Lung (tissue), 11 donors: ENCODE measurements at regions not wholly inside any gene's neighbourhood (a gene's known extent, or its start where the extent isn't known, plus 50 kb on each side); places are given as distances from the start of the nearest gene placed in this dataset.

Experiments
- ATAC-seq: fragments of 200-7000 bp; cut with Tn5 transposase; one replicate; pipeline ENCODE4 v1.9.1; 2020; ENCODE audit warnings: moderate number of reproducible peaks; ENCODE audit not compliant: insufficient read depth, low FRiP score
- DNase-seq, 3 donors: peaks; one replicate each; pipeline ENCODE4 v3.0.0-alpha.2; 2013 to 2017
- H3K27ac ChIP-seq, 2 donors: one replicate each; pipeline ENCODE4 v1.5.1; 2013; ENCODE audit warnings: mild to moderate bottlenecking in 2 of 2, moderate library complexity in 2 of 2, control low read depth in 1 of 2, inconsistent platforms in 1 of 2, low read depth in 1 of 2, low read length in 1 of 2
- H3K27me3 ChIP-seq, 3 donors: one replicate each; pipeline ENCODE4 v1.5.1; 2013; ENCODE audit warnings: low read length in 2 of 3; ENCODE audit not compliant: control insufficient read depth in 3 of 3, insufficient read depth in 3 of 3
- H3K36me3 ChIP-seq, 4 donors: one replicate each; pipeline ENCODE4 v1.5.1; 2013; ENCODE audit warnings: low read length in 4 of 4, mild to moderate bottlenecking in 1 of 4, moderate library complexity in 1 of 4; ENCODE audit not compliant: control insufficient read depth in 4 of 4, insufficient read depth in 4 of 4
- H3K4me1 ChIP-seq, 5 donors: one replicate each; pipeline ENCODE4 v1.5.1; 2013; ENCODE audit warnings: low read length in 5 of 5, mild to moderate bottlenecking in 2 of 5, moderate library complexity in 1 of 5; ENCODE audit not compliant: control insufficient read depth in 5 of 5, insufficient read depth in 5 of 5
- H3K4me3 ChIP-seq: one replicate; pipeline ENCODE4 v1.5.1; 2013; ENCODE audit warnings: mild to moderate bottlenecking, control low read depth, moderate library complexity
- H3K9ac ChIP-seq, 2 donors: one replicate each; pipeline ENCODE4 v1.5.1; 2013; ENCODE audit warnings: low read length in 2 of 2, control low read depth in 1 of 2; ENCODE audit not compliant: insufficient read depth in 1 of 2
- H3K9me3 ChIP-seq, 4 donors: one replicate each; pipeline ENCODE4 v1.5.1; 2013; ENCODE audit warnings: low read length in 3 of 4, mild to moderate bottlenecking in 1 of 4, moderate library complexity in 1 of 4; ENCODE audit not compliant: control insufficient read depth in 4 of 4, insufficient read depth in 3 of 4
- CTCF ChIP-seq: IDR thresholded peaks from 2 replicates; pipeline ENCODE4 v1.5.1; 2012; ENCODE audit warnings: mild to moderate bottlenecking; ENCODE audit errors: control extremely low read depth, extremely low read depth
- WGBS, 2 donors: extraction: QIAGEN DNeasy Blood & Tissue Kit; methylation state at CpG; one replicate each; pipeline ENCODE4 v1.1.7; 2013; 5-methylcytosine and 5-hydroxymethylcytosine counted together
- donor health status: control.
- donor health status: control.
- donor health status: Bipolar disorder and iron deficiency.
- donor health status: healthy.
- donor health status: DM: yes; HTN: yes; CAD: no.

- DNase-seq (no peak), ATAC-seq (no peak)
- no peak for TF ChIP-seq CTCF
- H3K36me3 ChIP-seq = no peaks in the 10 kb centered on the region
- H3K9me3 ChIP-seq = no peaks in the 10 kb centered on the region
- WGBS, 2 donors = 81 to 83% methylated on average over 8 of the region's 8 CpGs
- peaks cover 0 to 3% (median 0%) of the 10 kb centered on the region in 3 donors for H3K27me3 ChIP-seq
- no peaks in the 10 kb centered on the region for H3K4me1 ChIP-seq
- H3K4me3 ChIP-seq = no peak overlapping the region
- no peak overlapping the region for H3K27ac ChIP-seq
- H3K9ac ChIP-seq = no peak overlapping the region
These were observed 84.0 kb upstream of the FGF3 start for GRCh38 chr11:69903211-69903610.

DNA sequence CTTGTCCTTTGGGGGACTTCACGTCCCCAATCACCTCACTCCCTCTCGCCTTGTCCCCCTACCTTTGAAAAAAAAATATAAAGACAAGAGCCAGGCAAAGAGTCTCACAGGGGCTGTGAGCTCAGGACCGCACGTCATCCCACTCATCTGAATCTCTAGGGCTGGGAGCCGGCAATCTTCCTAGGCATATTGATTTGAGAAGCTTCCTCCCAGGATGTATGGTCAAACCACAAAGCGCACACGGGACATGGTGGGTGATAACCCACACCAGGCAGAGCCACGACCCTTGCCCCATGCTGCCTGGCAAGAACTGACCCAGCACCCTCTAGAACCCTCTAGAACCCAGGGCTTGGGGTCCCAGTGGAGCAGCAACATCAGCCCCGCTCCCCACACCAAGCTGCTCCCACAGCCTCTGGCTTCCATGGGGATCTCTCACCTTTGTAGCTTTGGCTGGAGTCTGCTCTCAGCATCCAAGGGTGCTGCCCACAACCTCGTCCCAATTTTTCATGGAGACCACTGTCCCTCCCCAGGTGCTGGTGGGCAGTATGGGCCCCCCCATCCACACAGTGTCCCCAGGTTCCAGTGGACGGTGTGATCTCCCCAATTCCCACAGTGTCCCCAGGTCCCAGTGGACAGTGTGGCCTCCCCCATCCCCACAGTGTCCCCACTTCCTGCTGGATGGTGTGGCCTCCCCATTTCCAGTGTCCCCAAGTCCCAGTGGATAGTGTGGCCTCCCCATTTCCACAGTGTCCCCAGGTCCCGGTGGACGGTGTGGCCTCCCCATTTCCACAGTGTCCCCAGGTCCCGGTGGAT lies 85.2 kb upstream of the FGF3 start:
- DNase-seq (no peak), ATAC-seq (no peak)
- Histone ChIP-seq H3K36me3 (no peaks in the 10 kb centered on the region), H3K27ac (no peak overlapping the region), H3K27me3 (peaks cover 0 to 3% (median 0%) of the 10 kb centered on the region in 3 donors), H3K9me3 (no peaks in the 10 kb centered on the region), H3K4me3 (no peak overlapping the region), H3K4me1 (peaks cover 0 to 3% (median 0%) of the 10 kb centered on the region in 5 donors), H3K9ac (no peak overlapping the region)
- WGBS, 2 donors = 55 to 65% methylated on average over 14 of the region's 14 CpGs
- no peak for TF ChIP-seq CTCF

- no peak for ATAC-seq
- no peaks in the 10 kb centered on the region for H3K36me3 ChIP-seq
- peaks cover 0 to 4% (median 0%) of the 10 kb centered on the region in 5 donors for H3K4me1 ChIP-seq
- H3K9ac ChIP-seq = no peak overlapping the region
- H3K4me3 ChIP-seq = no peak overlapping the region
- TF ChIP-seq CTCF = no peak
- no peak overlapping the region for H3K27ac ChIP-seq
- H3K9me3 ChIP-seq = no peaks in the 10 kb centered on the region
- peaks cover 0 to 3% (median 0%) of the 10 kb centered on the region in 3 donors for H3K27me3 ChIP-seq
- no peak for DNase-seq
- 80 to 88% methylated on average over 6 of the region's 6 CpGs for WGBS, 2 donors
These were observed 85.8 kb upstream of the FGF3 start for GRCh38 chr11:69904974-69905535.
